HEK293 (cell line): ENCODE measurements at regions not wholly inside any gene's neighbourhood (a gene's known extent, or its start where the extent isn't known, plus 50 kb on each side); places are given as distances from the start of the nearest gene placed in this dataset.
A peak's percentile ranks its signal among the peaks of the same experiment; 100 is the strongest.

Source experiments
- CTCF ChIA-PET: fragments of 350-600 bp; formaldehyde crosslinking; extraction: SDS; loops from one replicate; lab custom pipeline; 2021; ENCODE audit warnings: antibody characterized with exemption; lab: Yijun Ruan, JAX
- POLR2A ChIA-PET: fragments of 300-600 bp; formaldehyde crosslinking; extraction: SDS; loops from one replicate; lab custom pipeline; 2020; ENCODE audit warnings: antibody characterized with exemption, inconsistent platforms; lab: Yijun Ruan, JAX
- H3K27ac ChIP-seq: fragments of 200-500 bp; sonication (Bioruptor generic); 2 replicates; pipeline ENCODE4 v1.5.1; 2014; ENCODE audit warnings: low read depth, low read length, control low read depth, inconsistent platforms; ENCODE audit errors: extremely low read depth
- H3K36me3 ChIP-seq, 2 experiments: fragments of 200-500 bp in 1 of 2; sonication (Bioruptor generic) in 1 of 2; 1 replicate in 1 of 2; 2 replicates in 1 of 2; pipeline ENCODE4 v1.5.1; 2014 to 2017; ENCODE audit warnings: inconsistent platforms in 2 of 2, low read length in 2 of 2; ENCODE audit not compliant: control insufficient read depth in 2 of 2, insufficient read depth in 1 of 2
- H3K4me1 ChIP-seq: fragments of 200-500 bp; sonication (Bioruptor generic); 2 replicates; pipeline ENCODE4 v1.5.1; 2014; ENCODE audit warnings: mild to moderate bottlenecking, low read length, inconsistent platforms; ENCODE audit not compliant: control insufficient read depth, insufficient read depth
- H3K4me3 ChIP-seq: 2 replicates; pipeline ENCODE4 v1.5.1; 2011; ENCODE audit warnings: low read depth, mild to moderate bottlenecking, control low read depth, low read length, moderate library complexity
- H3K9me3 ChIP-seq: fragments of 200-500 bp; sonication (Bioruptor generic); 2 replicates; pipeline ENCODE4 v1.5.1; 2014; ENCODE audit warnings: low read depth, low read length, inconsistent platforms; ENCODE audit not compliant: control insufficient read depth, insufficient read depth
- KLF10 ChIP-seq: fragments of 450-650 bp; IDR thresholded peaks from 2 replicates; pipeline ENCODE4 v1.5.1; 2018; ENCODE audit warnings: missing biosample characterization, mild to moderate bottlenecking, missing genetic modification characterization
- KLF17 ChIP-seq: fragments of 450-650 bp; formaldehyde crosslinking; IDR thresholded peaks from 2 replicates; pipeline ENCODE4 v1.5.1; 2016; ENCODE audit warnings: missing biosample characterization, missing genetic modification characterization
- OVOL3 ChIP-seq: fragments of 450-650 bp; formaldehyde crosslinking; IDR thresholded peaks from 2 replicates; pipeline ENCODE4 v1.5.1; 2016; ENCODE audit warnings: missing biosample characterization, missing genetic modification characterization
- PRDM4 ChIP-seq: fragments of 450-650 bp; formaldehyde crosslinking; IDR thresholded peaks from 2 replicates; pipeline ENCODE4 v1.5.1; 2017; ENCODE audit warnings: missing biosample characterization, missing genetic modification characterization
- YY1 ChIP-seq: fragments of 450-650 bp; formaldehyde crosslinking; IDR thresholded peaks from 2 replicates; pipeline ENCODE4 v1.5.1; 2018; ENCODE audit warnings: missing biosample characterization, missing genetic modification characterization
- ZBTB8A ChIP-seq: fragments of 450-650 bp; formaldehyde crosslinking; IDR thresholded peaks from 2 replicates; pipeline ENCODE4 v1.5.1; 2016; ENCODE audit warnings: missing biosample characterization, missing genetic modification characterization
- ZNF10 ChIP-seq: fragments of 450-650 bp; formaldehyde crosslinking; IDR thresholded peaks from 2 replicates; pipeline ENCODE4 v1.5.1; 2017; ENCODE audit warnings: missing biosample characterization, missing genetic modification characterization
- ZNF121 ChIP-seq: fragments of 450-650 bp; formaldehyde crosslinking; IDR thresholded peaks from 2 replicates; pipeline ENCODE4 v1.5.1; 2016; ENCODE audit warnings: missing biosample characterization, missing genetic modification characterization
- ZNF148 ChIP-seq: fragments of 450-650 bp; formaldehyde crosslinking; IDR thresholded peaks from 2 replicates; pipeline ENCODE4 v1.5.0; 2017; ENCODE audit warnings: missing biosample characterization, missing genetic modification characterization, borderline replicate concordance
- ZNF2 ChIP-seq: fragments of 450-650 bp; formaldehyde crosslinking; IDR thresholded peaks from 2 replicates; pipeline ENCODE4 v1.5.1; 2016; ENCODE audit warnings: missing biosample characterization, missing genetic modification characterization
- ZNF239 ChIP-seq: fragments of 450-650 bp; formaldehyde crosslinking; IDR thresholded peaks from 2 replicates; pipeline ENCODE4 v1.5.1; 2016; ENCODE audit warnings: missing biosample characterization, missing genetic modification characterization
- ZNF24 ChIP-seq: fragments of 450-650 bp; formaldehyde crosslinking; IDR thresholded peaks from 2 replicates; pipeline ENCODE4 v1.5.1; 2016; ENCODE audit warnings: missing biosample characterization, missing genetic modification characterization
- ZNF335 ChIP-seq: fragments of 450-650 bp; formaldehyde crosslinking; conservative IDR thresholded peaks from 2 replicates; pipeline ENCODE4 v1.5.1; 2016; ENCODE audit warnings: missing biosample characterization, missing genetic modification characterization
- ZNF362 ChIP-seq: fragments of 450-650 bp; formaldehyde crosslinking; IDR thresholded peaks from 2 replicates; pipeline ENCODE4 v1.5.1; 2016; ENCODE audit warnings: missing biosample characterization, missing genetic modification characterization
- ZNF830 ChIP-seq: fragments of 450-650 bp; IDR thresholded peaks from 2 replicates; pipeline ENCODE4 v1.5.0; 2018; ENCODE audit warnings: missing biosample characterization, missing genetic modification characterization, low read depth, mild to moderate bottlenecking, moderate library complexity
- ZSCAN30 ChIP-seq: fragments of 450-650 bp; IDR thresholded peaks from 2 replicates; pipeline ENCODE4 v1.5.1; 2018; ENCODE audit warnings: missing biosample characterization, mild to moderate bottlenecking, missing genetic modification characterization, moderate library complexity
- TF ChIP-seq, protein P1 (sequence below): fragments of 450-650 bp; formaldehyde crosslinking; conservative IDR thresholded peaks from 2 replicates; pipeline ENCODE4 v1.5.1; 2016; ENCODE audit warnings: low read depth, missing biosample characterization, missing genetic modification characterization

- TF ChIP-seq ZNF239 (tag by site-specific recombination) (no peak), OVOL3 (no peak), KLF17 (tag by site-specific recombination) (no peak), ZNF10 (no peak), ZNF362 (tag by site-specific recombination) (no peak), KLF10 (tag by site-specific recombination) (no peak), ZSCAN30 (tag by site-specific recombination) (no peak), PRDM4 (tag by site-specific recombination) (no peak), ZNF148 (no peak), ZNF830 (tag by site-specific recombination) (no peak), ZNF24 (tag by site-specific recombination) (no peak), ZNF335 (tag by site-specific recombination) (no peak)
- TF ChIP-seq, protein P1, sequence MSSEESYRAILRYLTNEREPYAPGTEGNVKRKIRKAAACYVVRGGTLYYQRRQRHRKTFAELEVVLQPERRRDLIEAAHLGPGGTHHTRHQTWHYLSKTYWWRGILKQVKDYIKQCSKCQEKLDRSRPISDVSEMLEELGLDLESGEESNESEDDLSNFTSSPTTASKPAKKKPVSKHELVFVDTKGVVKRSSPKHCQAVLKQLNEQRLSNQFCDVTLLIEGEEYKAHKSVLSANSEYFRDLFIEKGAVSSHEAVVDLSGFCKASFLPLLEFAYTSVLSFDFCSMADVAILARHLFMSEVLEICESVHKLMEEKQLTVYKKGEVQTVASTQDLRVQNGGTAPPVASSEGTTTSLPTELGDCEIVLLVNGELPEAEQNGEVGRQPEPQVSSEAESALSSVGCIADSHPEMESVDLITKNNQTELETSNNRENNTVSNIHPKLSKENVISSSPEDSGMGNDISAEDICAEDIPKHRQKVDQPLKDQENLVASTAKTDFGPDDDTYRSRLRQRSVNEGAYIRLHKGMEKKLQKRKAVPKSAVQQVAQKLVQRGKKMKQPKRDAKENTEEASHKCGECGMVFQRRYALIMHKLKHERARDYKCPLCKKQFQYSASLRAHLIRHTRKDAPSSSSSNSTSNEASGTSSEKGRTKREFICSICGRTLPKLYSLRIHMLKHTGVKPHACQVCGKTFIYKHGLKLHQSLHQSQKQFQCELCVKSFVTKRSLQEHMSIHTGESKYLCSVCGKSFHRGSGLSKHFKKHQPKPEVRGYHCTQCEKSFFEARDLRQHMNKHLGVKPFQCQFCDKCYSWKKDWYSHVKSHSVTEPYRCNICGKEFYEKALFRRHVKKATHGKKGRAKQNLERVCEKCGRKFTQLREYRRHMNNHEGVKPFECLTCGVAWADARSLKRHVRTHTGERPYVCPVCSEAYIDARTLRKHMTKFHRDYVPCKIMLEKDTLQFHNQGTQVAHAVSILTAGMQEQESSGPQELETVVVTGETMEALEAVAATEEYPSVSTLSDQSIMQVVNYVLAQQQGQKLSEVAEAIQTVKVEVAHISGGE (tag by site-specific recombination) = no peak
- TF ChIP-seq, all 188 proteins: peak for 0
- H3K27ac ChIP-seq = no peak overlapping the region
- POLR2A ChIA-PET = no interaction called here
- no peak overlapping the region for H3K4me3 ChIP-seq
- no peaks in the 10 kb centered on the region for H3K9me3 ChIP-seq
- H3K4me1 ChIP-seq = no peaks in the 10 kb centered on the region
- H3K36me3 ChIP-seq = no peaks in the 10 kb centered on the region
- CTCF ChIA-PET = no interaction called here
Measured at GRCh38 chr12:79525357-79525756, 165.4 kb downstream of the PAWR start.

DNA sequence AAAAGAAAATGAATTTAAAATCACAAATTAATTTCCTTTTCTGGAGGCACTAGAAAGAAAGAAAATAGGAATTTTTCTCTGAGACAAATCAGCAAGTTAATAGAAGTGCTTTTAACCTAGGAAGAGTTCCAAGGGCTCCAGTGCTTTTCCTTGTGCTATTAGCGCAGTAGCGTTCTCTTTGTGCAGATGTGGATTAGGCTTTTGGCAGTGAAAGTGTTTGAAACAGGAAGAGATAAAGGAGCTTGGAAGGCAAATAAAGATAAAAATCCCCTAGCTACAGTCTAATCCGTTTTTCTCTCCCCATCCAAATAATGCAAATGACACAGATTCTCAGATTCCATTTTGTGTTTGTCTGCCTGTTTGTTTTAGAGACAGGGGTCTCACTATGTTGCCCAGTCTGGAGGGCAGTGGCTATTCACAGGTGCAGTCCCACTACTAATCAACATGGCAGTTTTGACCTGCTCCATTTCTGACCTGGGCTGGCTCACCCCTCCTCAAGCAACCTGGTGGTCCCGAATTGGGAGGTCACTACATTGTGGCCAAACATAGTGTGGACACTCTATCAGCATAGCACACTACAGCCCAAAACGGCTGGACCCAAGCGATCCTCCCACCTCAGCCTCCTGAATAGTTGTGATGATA, 166.1 kb downstream of the PAWR start:
- POLR2A ChIA-PET = no interaction called here
- no peaks in the 10 kb centered on the region for H3K4me1 ChIP-seq
- CTCF ChIA-PET = interaction anchor here (0.6 to 0.9 kb wide), 2 partner anchors 36 to 116 kb away, joined by 3 to 4 read pairs; no protein-coding TSS in a partner anchor
- no peak for TF ChIP-seq YY1 (tag by site-specific recombination)
- TF ChIP-seq ZNF2 (tag by site-specific recombination) = no peak
- TF ChIP-seq ZNF121 (tag by site-specific recombination) = 0 out of 2 replicates have a peak, but pooled peaks have one; percentile 37
- no peak for TF ChIP-seq ZBTB8A (tag by site-specific recombination)
- TF ChIP-seq, all 188 proteins: peak for 1
- Histone ChIP-seq H3K9me3 (no peaks in the 10 kb centered on the region), H3K27ac (no peak overlapping the region), H3K36me3 (no peaks in the 10 kb centered on the region), H3K4me3 (no peak overlapping the region)
